Prostate gland (tissue), 2 donors: ENCODE measurements at regions not wholly inside any gene's neighbourhood (a gene's known extent, or its start where the extent isn't known, plus 50 kb on each side); places are given as distances from the start of the nearest gene placed in this dataset.

Source experiments
- POLR2AphosphoS5 ChIP-seq: sonication (generic); formaldehyde crosslinking; IDR thresholded peaks from one replicate; pipeline ENCODE4 v1.6.1; 2017; ENCODE audit warnings: antibody characterized with exemption
- TF ChIP-seq, protein P1 (sequence below), 4 experiments: fragments of 200-600 bp in 2 of 4; fragments of 450-650 bp in 2 of 4; sonication (generic) in 2 of 4; IDR thresholded peaks; 1 replicate in 3 of 4; 2 replicates in 1 of 4; pipeline ENCODE4 v1.5.1; 2016 to 2019; ENCODE audit warnings: antibody characterized with exemption in 4 of 4, mild to moderate bottlenecking in 2 of 4, moderate library complexity in 2 of 4

- TF ChIP-seq, protein P1, sequence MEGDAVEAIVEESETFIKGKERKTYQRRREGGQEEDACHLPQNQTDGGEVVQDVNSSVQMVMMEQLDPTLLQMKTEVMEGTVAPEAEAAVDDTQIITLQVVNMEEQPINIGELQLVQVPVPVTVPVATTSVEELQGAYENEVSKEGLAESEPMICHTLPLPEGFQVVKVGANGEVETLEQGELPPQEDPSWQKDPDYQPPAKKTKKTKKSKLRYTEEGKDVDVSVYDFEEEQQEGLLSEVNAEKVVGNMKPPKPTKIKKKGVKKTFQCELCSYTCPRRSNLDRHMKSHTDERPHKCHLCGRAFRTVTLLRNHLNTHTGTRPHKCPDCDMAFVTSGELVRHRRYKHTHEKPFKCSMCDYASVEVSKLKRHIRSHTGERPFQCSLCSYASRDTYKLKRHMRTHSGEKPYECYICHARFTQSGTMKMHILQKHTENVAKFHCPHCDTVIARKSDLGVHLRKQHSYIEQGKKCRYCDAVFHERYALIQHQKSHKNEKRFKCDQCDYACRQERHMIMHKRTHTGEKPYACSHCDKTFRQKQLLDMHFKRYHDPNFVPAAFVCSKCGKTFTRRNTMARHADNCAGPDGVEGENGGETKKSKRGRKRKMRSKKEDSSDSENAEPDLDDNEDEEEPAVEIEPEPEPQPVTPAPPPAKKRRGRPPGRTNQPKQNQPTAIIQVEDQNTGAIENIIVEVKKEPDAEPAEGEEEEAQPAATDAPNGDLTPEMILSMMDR (IDR thresholded peaks at IDR 0.05), result no peak
- no peak for TF ChIP-seq POLR2AphosphoS5
Measured at GRCh38 chr1:193799371-193799770, 613.0 kb upstream of the B3GALT2 start.
